GM23338 (cell line): ENCODE measurements at regions not wholly inside any gene's neighbourhood (a gene's known extent, or its start where the extent isn't known, plus 50 kb on each side); places are given as distances from the start of the nearest gene placed in this dataset.

ENCODE experiments used
- EZH2 ChIP-seq: fragments of 200-600 bp; sonication (generic); IDR thresholded peaks from one replicate; pipeline ENCODE4 v1.8.0; 2017; ENCODE audit warnings: antibody characterized with exemption, mild to moderate bottlenecking, low read depth; ENCODE audit not compliant: unreplicated experiment
- EZH2phosphoT487 ChIP-seq: fragments of 200-600 bp; sonication (generic); IDR thresholded peaks from one replicate; pipeline ENCODE4 v1.8.1; 2018; ENCODE audit warnings: antibody characterized with exemption; ENCODE audit not compliant: unreplicated experiment
- POLR2AphosphoS5 ChIP-seq: IDR thresholded peaks from 2 replicates; pipeline ENCODE4 v1.6.1; 2016; ENCODE audit warnings: antibody characterized with exemption, low read depth
- TF ChIP-seq, protein P1 (sequence below), 2 experiments: fragments of 200-600 bp in 1 of 2; sonication (generic) in 1 of 2; conservative IDR thresholded peaks; 2 replicates each; pipeline versions ENCODE4 v1.5.1 to v1.6.1; 2016 to 2017; ENCODE audit warnings: antibody characterized with exemption in 2 of 2, low read depth in 2 of 2, mild to moderate bottlenecking in 2 of 2, moderate library complexity in 1 of 2

GRCh38 chr16:17524656-17525055, 53.9 kb upstream of the XYLT1 start:
- TF ChIP-seq, protein P1, sequence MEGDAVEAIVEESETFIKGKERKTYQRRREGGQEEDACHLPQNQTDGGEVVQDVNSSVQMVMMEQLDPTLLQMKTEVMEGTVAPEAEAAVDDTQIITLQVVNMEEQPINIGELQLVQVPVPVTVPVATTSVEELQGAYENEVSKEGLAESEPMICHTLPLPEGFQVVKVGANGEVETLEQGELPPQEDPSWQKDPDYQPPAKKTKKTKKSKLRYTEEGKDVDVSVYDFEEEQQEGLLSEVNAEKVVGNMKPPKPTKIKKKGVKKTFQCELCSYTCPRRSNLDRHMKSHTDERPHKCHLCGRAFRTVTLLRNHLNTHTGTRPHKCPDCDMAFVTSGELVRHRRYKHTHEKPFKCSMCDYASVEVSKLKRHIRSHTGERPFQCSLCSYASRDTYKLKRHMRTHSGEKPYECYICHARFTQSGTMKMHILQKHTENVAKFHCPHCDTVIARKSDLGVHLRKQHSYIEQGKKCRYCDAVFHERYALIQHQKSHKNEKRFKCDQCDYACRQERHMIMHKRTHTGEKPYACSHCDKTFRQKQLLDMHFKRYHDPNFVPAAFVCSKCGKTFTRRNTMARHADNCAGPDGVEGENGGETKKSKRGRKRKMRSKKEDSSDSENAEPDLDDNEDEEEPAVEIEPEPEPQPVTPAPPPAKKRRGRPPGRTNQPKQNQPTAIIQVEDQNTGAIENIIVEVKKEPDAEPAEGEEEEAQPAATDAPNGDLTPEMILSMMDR (conservative IDR thresholded peaks at IDR 0.05; ENCODE audit: low read depth in 2 of 2): no peak
- TF ChIP-seq EZH2phosphoT487: no peak
- TF ChIP-seq EZH2: no peak
- TF ChIP-seq POLR2AphosphoS5: no peak
